ENCODE measurements at regions not wholly inside any gene's neighbourhood (a gene's known extent, or its start where the extent isn't known, plus 50 kb on each side); places are given as distances from the start of the nearest gene placed in this dataset.

GRCh38 chr21:35430260-35430659, 381.2 kb upstream of the RUNX1 start:
- H2AFZ ChIP-seq (ENCODE audit: low read length) = no peak overlapping the region
- H3K9me3 ChIP-seq (ENCODE audit: low read length) = 0 out of 2 replicates have a peak, but pooled peaks cover 4% of the 10 kb centered on the region
- no TSS peak for BruUV-seq (replicated peaks)
- ChIA-PET POLR2A (interaction anchor here (0.6 to 0.7 kb wide), 2 partner anchors 25 to 469 kb away, joined by 4 read pairs; no protein-coding TSS in a partner anchor), CTCF (ENCODE audit: unreplicated experiment) (no interaction called here)
- no peaks in the 10 kb centered on the region for H3K36me3 ChIP-seq (ENCODE audit: insufficient read depth, low read length)
- H3K27ac ChIP-seq (ENCODE audit: low read depth, low read length, poor library complexity, severe bottlenecking) = no peak overlapping the region
- no peaks in the 10 kb centered on the region for H4K20me1 ChIP-seq (ENCODE audit: insufficient read depth, low read length)
- DNase-seq (ENCODE audit: low spot score) = no peak
- TF ChIP-seq EZH2phosphoT487 (IDR thresholded peaks at IDR 0.05; ENCODE audit: borderline replicate concordance, low read depth, low read length) (no peak), CTCF (conservative IDR thresholded peaks at IDR 0.05; ENCODE audit: low read length) (no peak)
- no peak overlapping the region for H3K4me2 ChIP-seq (ENCODE audit: low read length)
- H3K4me1 ChIP-seq (ENCODE audit: insufficient read depth, low read length, poor library complexity, severe bottlenecking) = no peaks in the 10 kb centered on the region
- intact Hi-C loops (cut with micrococcal nuclease; ENCODE audit: unreplicated experiment) = no loop called here
- H3K4me3 ChIP-seq (ENCODE audit: low read depth, low read length, poor library complexity, severe bottlenecking) = no peak overlapping the region
- no peaks in the 10 kb centered on the region for H3K9me2 ChIP-seq (ENCODE audit: insufficient read depth, low read length)
- no peaks in the 10 kb centered on the region for H3K79me2 ChIP-seq (ENCODE audit: insufficient read depth, low read depth, low read length)

- H3K79me2 ChIP-seq (ENCODE audit: insufficient read depth, low read depth, low read length) = no peaks in the 10 kb centered on the region
- H4K20me1 ChIP-seq (ENCODE audit: insufficient read depth, low read length) = no peaks in the 10 kb centered on the region
- intact Hi-C loops (cut with micrococcal nuclease; ENCODE audit: unreplicated experiment) = no loop called here
- no peak for TF ChIP-seq EZH2phosphoT487 (IDR thresholded peaks at IDR 0.05; ENCODE audit: borderline replicate concordance, low read depth, low read length)
- TF ChIP-seq CTCF (conservative IDR thresholded peaks at IDR 0.05; ENCODE audit: low read length) = no peak
- H3K27ac ChIP-seq (ENCODE audit: low read depth, low read length, poor library complexity, severe bottlenecking) = no peak overlapping the region
- H3K4me2 ChIP-seq (ENCODE audit: low read length) = no peak overlapping the region
- no peaks in the 10 kb centered on the region for H3K36me3 ChIP-seq (ENCODE audit: insufficient read depth, low read length)
- no peak for DNase-seq (ENCODE audit: low spot score)
- ChIA-PET CTCF (ENCODE audit: unreplicated experiment) (no interaction called here), POLR2A (no interaction called here)
- no peaks in the 10 kb centered on the region for H3K4me1 ChIP-seq (ENCODE audit: insufficient read depth, low read length, poor library complexity, severe bottlenecking)
- H2AFZ ChIP-seq (ENCODE audit: low read length) = no peak overlapping the region
- H3K9me3 ChIP-seq (ENCODE audit: low read length) = 0 out of 2 replicates have a peak, but pooled peaks cover 4% of the 10 kb centered on the region
- no peaks in the 10 kb centered on the region for H3K9me2 ChIP-seq (ENCODE audit: insufficient read depth, low read length)
- no peak overlapping the region for H3K4me3 ChIP-seq (ENCODE audit: low read depth, low read length, poor library complexity, severe bottlenecking)
- no TSS peak for BruUV-seq (replicated peaks)
Observed at GRCh38 chr21:35428937-35429336, 379.8 kb upstream of the RUNX1 start.

GRCh38 chr21:35428489-35428888, 379.4 kb upstream of the RUNX1 start:
- H2AFZ ChIP-seq (ENCODE audit: low read length) = no peak overlapping the region
- no peaks in the 10 kb centered on the region for H3K36me3 ChIP-seq (ENCODE audit: insufficient read depth, low read length)
- no peak for DNase-seq (ENCODE audit: low spot score)
- no peaks in the 10 kb centered on the region for H3K79me2 ChIP-seq (ENCODE audit: insufficient read depth, low read depth, low read length)
- no peak overlapping the region for H3K27ac ChIP-seq (ENCODE audit: low read depth, low read length, poor library complexity, severe bottlenecking)
- TF ChIP-seq CTCF (conservative IDR thresholded peaks at IDR 0.05; ENCODE audit: low read length) (no peak), EZH2phosphoT487 (IDR thresholded peaks at IDR 0.05; ENCODE audit: borderline replicate concordance, low read depth, low read length) (no peak)
- H4K20me1 ChIP-seq (ENCODE audit: insufficient read depth, low read length) = no peaks in the 10 kb centered on the region
- no peak overlapping the region for H3K4me2 ChIP-seq (ENCODE audit: low read length)
- H3K9me3 ChIP-seq (ENCODE audit: low read length) = 0 out of 2 replicates have a peak, but pooled peaks cover 4% of the 10 kb centered on the region
- BruUV-seq (replicated peaks) = no TSS peak
- POLR2A ChIA-PET = no interaction called here
- intact Hi-C loops (cut with micrococcal nuclease; ENCODE audit: unreplicated experiment) = no loop called here
- CTCF ChIA-PET (ENCODE audit: unreplicated experiment) = no interaction called here
- H3K9me2 ChIP-seq (ENCODE audit: insufficient read depth, low read length) = no peaks in the 10 kb centered on the region
- H3K4me3 ChIP-seq (ENCODE audit: low read depth, low read length, poor library complexity, severe bottlenecking) = no peak overlapping the region
- no peaks in the 10 kb centered on the region for H3K4me1 ChIP-seq (ENCODE audit: insufficient read depth, low read length, poor library complexity, severe bottlenecking)

Data from OCI-LY7 (cell line).